NCI-H2196 (cell line): ENCODE measurements at regions not wholly inside any gene's neighbourhood (a gene's known extent, or its start where the extent isn't known, plus 50 kb on each side); places are given as distances from the start of the nearest gene placed in this dataset.
"Not testable (repeated sequence)": the region's sequence is repeated elsewhere in the genome, so short reads cannot be mapped to it uniquely, and the experiment has no call there.

Experiments used
- DNase-seq: peaks from one replicate; lab custom pipeline; 2025; ENCODE audit not compliant: unreplicated experiment; lab: John Stamatoyannopoulos, UW

GRCh38 chr10:121131014-121131413 is 279.9 kb downstream of the WDR11 start:
- no peak for DNase-seq

GRCh38 chr10:121131426-121132265 is 280.5 kb downstream of the WDR11 start:
- DNase-seq = no peak

GRCh38 chr10:121132273-121132672 is 281.1 kb downstream of the WDR11 start:
- DNase-seq = no peak

GRCh38 chr10:121133901-121134300 is 282.7 kb downstream of the WDR11 start:
- no peak for DNase-seq

GRCh38 chr10:121134711-121135110 is 283.5 kb downstream of the WDR11 start:
- no peak for DNase-seq

- DNase-seq = no peak
These were observed 284.4 kb downstream of the WDR11 start for GRCh38 chr10:121135512-121135911.

GRCh38 chr10:121137533-121137932 is 286.4 kb downstream of the WDR11 start:
- no peak for DNase-seq

- no peak for DNase-seq
These were observed 287.1 kb downstream of the WDR11 start for GRCh38 chr10:121138112-121138860.

GRCh38 chr10:121138918-121139317 is 287.8 kb downstream of the WDR11 start:
- no peak for DNase-seq

GRCh38 chr10:121145802-121146395 is 294.7 kb downstream of the WDR11 start:
- DNase-seq = not testable (repeated sequence)

GRCh38 chr10:121148921-121149320 is 297.8 kb downstream of the WDR11 start:
- DNase-seq = no peak

GRCh38 chr10:121152033-121152432 is 300.9 kb downstream of the WDR11 start:
- DNase-seq = no peak

- no peak for DNase-seq
These were observed 301.8 kb downstream of the WDR11 start for GRCh38 chr10:121152935-121153334.

GRCh38 chr10:121154310-121154709 is 303.1 kb downstream of the WDR11 start:
- no peak for DNase-seq

- DNase-seq = no peak
These were observed 303.7 kb downstream of the WDR11 start for GRCh38 chr10:121154846-121155245.

GRCh38 chr10:121155742-121156474 is 304.7 kb downstream of the WDR11 start:
- no peak for DNase-seq

- DNase-seq = no peak
These were observed 306.8 kb downstream of the WDR11 start for GRCh38 chr10:121157998-121158397.

GRCh38 chr10:121158988-121159579 is 307.9 kb downstream of the WDR11 start:
- no peak for DNase-seq

- DNase-seq = no peak
These were observed 308.5 kb downstream of the WDR11 start for GRCh38 chr10:121159670-121160069.

- no peak for DNase-seq
These were observed 314.1 kb downstream of the WDR11 start for GRCh38 chr10:121165276-121165675.
